Hindlimb muscle (tissue), 1 donor: ENCODE measurements at regions not wholly inside any gene's neighbourhood (a gene's known extent, or its start where the extent isn't known, plus 50 kb on each side); places are given as distances from the start of the nearest gene placed in this dataset.
"Not testable (repeated sequence)": the region's sequence is repeated elsewhere in the genome, so short reads cannot be mapped to it uniquely, and the experiment has no call there.

Experiments used
- DNase-seq: peaks from one replicate; pipeline ENCODE4 v3.0.0-alpha.2; 2013

GRCh38 chr6:91268941-91269340 lies 682.1 kb upstream of the MAP3K7 start:
- no peak for DNase-seq

GRCh38 chr6:91267246-91267645 lies 680.4 kb upstream of the MAP3K7 start:
- DNase-seq, result no peak

- no peak for DNase-seq
Observed at GRCh38 chr6:91266156-91266555, 679.3 kb upstream of the MAP3K7 start.

DNA sequence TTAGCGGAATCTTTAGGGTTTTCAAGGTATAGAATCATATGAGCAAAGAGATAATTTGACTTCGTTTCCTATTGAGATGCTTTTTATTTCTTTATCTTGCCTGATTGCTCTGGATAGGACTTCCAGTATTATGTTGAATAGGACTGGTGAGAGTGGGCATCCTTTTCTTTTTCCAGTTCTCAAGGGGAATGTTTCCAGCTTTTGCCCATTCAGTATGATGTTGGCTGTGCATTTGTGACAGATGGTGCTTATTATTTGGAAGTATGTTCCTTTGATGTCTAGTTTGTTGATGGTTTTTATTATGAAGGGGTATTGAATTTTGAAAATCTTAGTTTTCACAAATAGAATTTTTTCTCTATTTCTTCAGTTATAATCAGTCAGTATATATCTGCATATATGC lies 656.6 kb upstream of the MAP3K7 start:
- DNase-seq, result no peak

GRCh38 chr6:91242614-91242949 lies 655.7 kb upstream of the MAP3K7 start:
- DNase-seq, result no peak

GRCh38 chr6:91241946-91242613 lies 655.2 kb upstream of the MAP3K7 start:
- no peak for DNase-seq

- DNase-seq, result no peak
Observed at GRCh38 chr6:91240878-91241603, 654.2 kb upstream of the MAP3K7 start.

DNA sequence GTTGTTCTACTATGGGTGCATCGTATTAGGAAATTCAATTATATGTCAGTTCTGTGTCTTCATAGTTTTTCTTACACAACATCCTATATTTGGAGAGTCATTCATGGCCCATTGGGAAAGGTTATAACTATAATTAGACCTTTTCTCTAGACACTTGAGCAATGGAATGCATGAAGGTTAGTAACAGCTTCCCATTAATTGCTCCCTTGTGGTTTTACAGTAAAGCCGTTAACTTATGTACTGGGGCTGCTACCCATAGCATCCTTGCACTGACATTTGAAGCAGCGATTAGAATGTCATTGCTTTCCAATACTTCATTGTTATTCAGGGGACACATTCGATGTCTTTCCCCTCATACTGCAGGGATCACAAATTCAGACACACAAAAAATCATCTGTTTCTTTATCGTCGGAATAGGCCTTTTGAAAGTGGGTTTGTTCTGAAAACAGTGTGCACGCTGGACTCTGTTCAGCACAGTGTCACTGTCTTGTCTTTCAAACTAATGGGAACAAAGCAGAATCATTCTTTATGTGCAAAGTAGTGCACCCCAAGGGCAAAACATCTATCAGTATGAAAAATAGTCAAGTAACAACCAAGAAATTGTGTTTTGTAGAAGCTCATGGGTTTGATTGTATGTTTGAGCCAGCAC lies 634.3 kb upstream of the MAP3K7 start:
- DNase-seq, result no peak

DNA sequence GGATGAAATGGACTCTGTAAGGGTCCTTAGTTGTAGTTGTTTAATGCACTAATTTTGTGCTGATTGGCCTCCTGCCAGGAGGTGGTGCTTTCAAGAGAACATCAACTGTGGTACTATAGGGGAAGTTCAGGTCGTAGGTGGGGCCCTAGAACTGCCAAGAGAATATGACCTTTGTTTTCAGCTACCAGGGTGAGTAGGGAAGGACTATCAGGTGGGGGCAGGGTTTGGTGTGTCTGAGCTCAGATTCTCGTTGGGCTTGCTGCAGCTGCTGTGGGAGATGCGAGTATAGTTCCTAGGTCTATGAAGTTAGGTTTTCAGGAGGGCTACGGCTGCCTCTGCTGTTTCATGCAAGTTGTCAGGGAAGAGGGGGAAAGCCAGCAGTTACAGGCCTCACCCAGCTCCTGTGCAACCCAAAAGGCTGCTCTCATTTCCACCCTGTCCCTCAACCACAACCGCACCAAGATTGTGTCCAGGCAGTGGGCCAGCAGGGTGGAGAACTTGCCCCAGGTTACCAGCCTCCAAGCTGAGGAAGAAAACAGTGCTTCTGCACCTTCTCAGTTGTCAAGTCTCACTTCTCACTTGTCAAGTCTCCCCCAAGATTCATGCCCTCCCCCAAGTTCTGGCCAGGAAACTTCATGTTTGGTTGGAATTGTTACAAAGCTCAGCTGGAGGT lies 626.5 kb upstream of the MAP3K7 start:
- peak; percentile 3 for DNase-seq

- no peak for DNase-seq
Observed at GRCh38 chr6:91198588-91199255, 611.9 kb upstream of the MAP3K7 start.

GRCh38 chr6:91196729-91197128 lies 609.9 kb upstream of the MAP3K7 start:
- DNase-seq, result no peak

GRCh38 chr6:91193446-91193845 lies 606.6 kb upstream of the MAP3K7 start:
- DNase-seq, result no peak

DNA sequence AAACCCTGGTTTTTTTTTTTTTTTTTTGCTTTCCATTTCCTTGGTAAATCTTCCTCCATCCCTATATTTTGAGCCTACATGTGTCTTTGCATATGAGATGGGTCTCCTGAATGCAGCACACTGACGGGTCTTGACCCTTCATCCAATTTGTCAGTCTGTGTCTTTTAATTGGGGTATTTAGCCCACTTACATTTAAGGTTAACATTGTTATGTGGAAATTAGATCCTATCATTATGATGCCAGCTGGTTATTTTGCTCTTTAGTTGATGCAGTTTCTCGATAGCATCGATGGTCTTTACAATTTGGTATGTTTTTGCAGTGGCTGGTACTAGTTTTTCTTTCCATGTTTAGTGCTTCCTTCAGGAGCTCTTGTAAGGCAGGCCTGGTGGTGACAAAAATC lies 603.2 kb upstream of the MAP3K7 start:
- not testable (repeated sequence) for DNase-seq

- DNase-seq, result no peak
Observed at GRCh38 chr6:91185072-91185471, 598.2 kb upstream of the MAP3K7 start.

DNA sequence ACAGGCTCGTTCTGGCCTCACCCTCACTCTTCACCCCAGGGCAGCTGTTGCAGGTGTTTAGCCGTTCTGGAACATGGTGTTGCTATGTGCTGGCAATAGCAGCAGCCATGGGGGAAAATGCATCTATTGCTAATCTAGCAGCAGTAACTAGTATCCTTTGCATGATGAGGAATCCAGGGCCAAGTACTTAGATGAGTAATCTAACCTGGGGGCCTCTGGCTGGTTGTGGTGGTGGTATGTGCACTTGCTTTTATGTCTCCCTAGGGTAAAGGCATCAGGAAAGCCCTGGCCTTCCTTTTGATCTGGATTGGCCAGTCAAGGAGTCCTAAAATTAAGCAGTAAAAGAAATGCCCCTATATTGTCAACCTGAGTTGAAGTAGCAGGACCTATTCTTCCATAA lies 594.5 kb upstream of the MAP3K7 start:
- DNase-seq, result no peak

DNA sequence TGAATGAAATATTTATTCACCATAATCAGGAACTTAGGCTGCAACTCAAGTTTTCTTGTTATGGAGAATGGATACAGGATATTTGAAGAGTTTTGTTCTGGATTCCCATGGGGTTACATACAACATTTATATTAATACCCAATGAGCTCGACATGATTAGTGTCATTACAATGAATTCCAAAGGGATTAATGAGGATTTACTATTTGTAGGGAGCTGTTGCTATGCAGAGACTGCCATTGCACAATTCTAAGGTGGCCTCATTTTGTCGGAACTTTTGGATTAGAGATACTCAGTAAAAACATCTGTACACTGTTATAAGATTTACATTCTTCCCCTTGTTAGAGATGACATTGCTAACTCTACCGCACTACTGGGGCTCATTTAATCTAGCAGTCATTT lies 586.8 kb upstream of the MAP3K7 start:
- no peak for DNase-seq

- no peak for DNase-seq
Observed at GRCh38 chr6:91173186-91173585, 586.3 kb upstream of the MAP3K7 start.

- no peak for DNase-seq
Observed at GRCh38 chr6:91171754-91172462, 585.0 kb upstream of the MAP3K7 start.

DNA sequence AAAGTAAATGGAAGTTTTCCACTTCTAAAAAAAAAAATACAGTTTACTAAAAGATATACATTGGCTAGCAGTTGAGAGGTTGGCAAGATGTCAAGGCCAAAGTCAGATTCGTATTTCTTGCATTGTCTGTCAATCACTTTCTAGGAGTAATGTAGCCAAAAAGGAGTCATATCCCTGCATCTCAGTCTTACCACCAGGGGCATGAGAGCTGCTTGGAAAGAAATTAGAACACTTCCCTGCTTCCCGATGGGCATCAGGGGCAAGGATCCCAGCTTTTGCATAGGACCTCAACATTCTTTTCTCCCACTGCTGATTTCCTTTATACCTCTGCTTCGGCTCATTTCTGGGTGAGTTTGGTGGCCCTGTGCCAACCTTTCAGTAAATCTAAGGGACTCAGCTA lies 581.0 kb upstream of the MAP3K7 start:
- DNase-seq, result no peak

DNA sequence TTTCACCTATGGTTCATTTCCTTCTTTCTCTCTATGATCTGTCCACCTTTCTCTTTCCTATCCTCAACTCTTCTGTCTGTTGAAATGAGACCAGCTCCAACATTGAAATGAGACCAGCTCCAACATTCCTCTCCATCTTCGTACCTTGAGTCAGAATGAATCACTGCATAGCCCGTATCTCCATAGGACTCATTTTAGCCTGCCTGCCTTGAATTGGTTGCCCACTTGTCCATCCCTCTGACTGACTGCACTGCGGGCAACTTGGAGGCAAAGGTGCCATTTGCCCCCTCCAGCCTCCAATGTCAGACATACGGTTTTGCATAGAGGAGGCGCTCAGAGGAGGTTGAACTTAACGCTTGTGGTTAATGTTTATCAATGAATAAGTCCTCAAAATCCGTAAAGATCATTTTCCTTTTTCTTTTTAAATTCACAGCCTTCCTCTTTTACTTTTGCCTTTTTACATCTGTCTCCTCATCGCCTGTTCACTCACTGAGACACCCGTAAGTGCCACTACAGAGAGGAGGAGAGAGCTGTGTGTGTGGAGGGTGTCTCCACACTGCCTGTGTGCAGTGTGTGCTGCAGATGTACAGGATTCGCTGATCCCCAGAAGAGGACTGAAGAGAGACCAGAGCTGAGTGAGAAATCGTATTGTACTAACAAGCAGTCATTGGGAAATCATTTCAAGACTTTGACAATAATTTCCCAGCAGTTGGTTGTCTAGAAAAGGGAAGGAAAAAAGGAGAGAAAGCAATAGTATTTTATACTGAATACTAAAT lies 579.6 kb upstream of the MAP3K7 start:
- DNase-seq, result no peak

DNA sequence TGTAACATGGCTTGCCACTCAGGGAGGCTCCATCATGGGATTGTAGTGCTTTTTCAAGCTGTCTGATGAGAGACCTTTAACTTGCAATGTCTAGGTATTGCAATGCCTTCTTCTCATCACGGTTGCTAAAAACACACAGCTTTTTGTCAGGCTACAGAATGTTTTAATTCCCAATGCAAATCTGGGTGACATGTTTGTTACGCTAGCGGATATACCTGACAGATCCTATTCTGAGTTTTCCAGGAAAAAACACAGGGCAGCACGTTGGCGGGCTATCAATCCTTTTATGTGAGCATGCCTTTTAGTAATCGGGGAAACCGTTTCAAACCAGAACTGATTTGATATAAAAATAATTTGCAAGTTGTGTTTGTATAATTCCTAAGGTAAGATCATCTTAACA lies 577.2 kb upstream of the MAP3K7 start:
- DNase-seq, result no peak
